ENCODE measurements at regions not wholly inside any gene's neighbourhood (a gene's known extent, or its start where the extent isn't known, plus 50 kb on each side); places are given as distances from the start of the nearest gene placed in this dataset.

- no peak overlapping the region for H3K9ac ChIP-seq
- H3K4me3 ChIP-seq (ENCODE audit: low read depth, low read length) = no peak overlapping the region
- H2AFZ ChIP-seq = no peak overlapping the region
- no peaks in the 10 kb centered on the region for H3K79me2 ChIP-seq
- H3K9me3 ChIP-seq (ENCODE audit: control insufficient read depth, low read length) = no peaks in the 10 kb centered on the region
- no peak overlapping the region for H3K27ac ChIP-seq
- no peaks in the 10 kb centered on the region for H3K4me1 ChIP-seq
- no peaks in the 10 kb centered on the region for H3K27me3 ChIP-seq (ENCODE audit: control insufficient read depth, insufficient read depth, low read length)
- no peak overlapping the region for H3K4me2 ChIP-seq (ENCODE audit: low read length)
- no peak for TF ChIP-seq CTCF (IDR thresholded peaks at IDR 0.05)
- H3K36me3 ChIP-seq (ENCODE audit: control insufficient read depth, insufficient read depth, low read length) = no peaks in the 10 kb centered on the region
These were observed 918.6 kb upstream of the AUTS2 start for GRCh38 chr7:68679459-68680234.

DNA sequence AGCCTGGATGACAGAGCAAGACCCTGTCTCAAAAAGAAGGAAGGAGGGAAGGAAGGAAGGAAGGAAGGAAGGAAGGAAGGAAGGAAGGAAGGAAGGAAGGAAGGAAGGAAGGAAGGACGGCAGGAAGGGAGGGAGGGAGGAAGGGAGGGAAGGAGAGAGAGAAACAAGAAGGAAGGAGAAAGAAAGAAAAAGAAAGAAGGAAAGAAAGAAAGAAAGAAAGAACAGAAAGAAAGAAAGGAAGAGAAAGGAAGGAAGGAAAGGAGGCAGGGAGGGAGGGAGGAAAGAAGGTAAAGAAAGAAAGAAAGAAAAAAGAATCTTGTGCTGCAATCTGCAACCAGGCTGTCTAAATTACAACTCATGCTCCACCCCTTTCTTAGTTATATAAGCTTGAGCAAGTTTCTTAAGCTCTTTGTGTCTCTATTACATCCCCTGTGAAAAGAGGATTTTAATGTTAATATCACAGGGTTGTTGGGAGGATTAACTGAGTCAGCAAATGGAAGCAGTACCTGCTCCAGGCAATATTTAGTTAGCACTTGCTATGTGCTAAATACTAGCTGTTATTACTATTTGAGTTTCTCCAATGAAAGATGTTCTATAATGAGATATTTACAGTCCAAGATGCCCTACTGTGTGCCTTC is 917.9 kb upstream of the AUTS2 start:
- Histone ChIP-seq H3K36me3 (ENCODE audit: control insufficient read depth, insufficient read depth, low read length) (no peaks in the 10 kb centered on the region), H3K27ac (no peak overlapping the region), H3K4me2 (ENCODE audit: low read length) (no peak overlapping the region), H3K27me3 (ENCODE audit: control insufficient read depth, insufficient read depth, low read length) (no peaks in the 10 kb centered on the region), H3K79me2 (no peaks in the 10 kb centered on the region), H3K9me3 (ENCODE audit: control insufficient read depth, low read length) (no peaks in the 10 kb centered on the region), H3K4me3 (ENCODE audit: low read depth, low read length) (no peak overlapping the region), H3K4me1 (no peaks in the 10 kb centered on the region), H3K9ac (no peak overlapping the region), H2AFZ (no peak overlapping the region)
- no peak for TF ChIP-seq CTCF (IDR thresholded peaks at IDR 0.05)

DNA sequence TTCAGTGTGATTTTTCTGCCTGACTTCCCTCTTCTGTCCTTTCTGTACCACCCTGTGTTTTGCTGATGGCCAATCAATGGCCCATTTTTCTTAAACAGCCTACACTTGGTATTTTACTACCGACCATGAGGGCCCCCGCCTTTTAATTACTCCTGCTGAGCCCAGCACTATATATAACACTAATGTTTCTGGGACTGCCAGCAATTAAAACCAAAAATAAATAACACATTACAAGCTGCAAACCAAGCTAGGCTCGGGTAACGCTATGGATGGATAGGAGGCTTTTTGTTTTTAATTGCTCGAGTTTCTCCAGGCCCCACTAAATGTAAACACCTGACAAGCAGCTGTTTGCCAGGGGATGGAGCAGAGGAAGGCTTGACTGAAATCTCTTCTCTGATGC is 915.4 kb upstream of the AUTS2 start:
- Histone ChIP-seq H3K4me2 (ENCODE audit: low read length) (no peak overlapping the region), H3K9me3 (ENCODE audit: control insufficient read depth, low read length) (no peaks in the 10 kb centered on the region), H3K9ac (no peak overlapping the region), H3K27me3 (ENCODE audit: control insufficient read depth, insufficient read depth, low read length) (no peaks in the 10 kb centered on the region), H3K4me1 (no peaks in the 10 kb centered on the region), H3K4me3 (ENCODE audit: low read depth, low read length) (no peak overlapping the region), H3K27ac (no peak overlapping the region), H3K79me2 (no peaks in the 10 kb centered on the region), H3K36me3 (ENCODE audit: control insufficient read depth, insufficient read depth, low read length) (no peaks in the 10 kb centered on the region), H2AFZ (no peak overlapping the region)
- no peak for TF ChIP-seq CTCF (IDR thresholded peaks at IDR 0.05)

GRCh38 chr7:68684246-68684839 is 913.9 kb upstream of the AUTS2 start:
- Histone ChIP-seq H2AFZ (no peak overlapping the region), H3K4me2 (ENCODE audit: low read length) (no peak overlapping the region), H3K79me2 (no peaks in the 10 kb centered on the region), H3K9ac (no peak overlapping the region), H3K36me3 (ENCODE audit: control insufficient read depth, insufficient read depth, low read length) (no peaks in the 10 kb centered on the region), H3K27ac (no peak overlapping the region), H3K4me1 (no peaks in the 10 kb centered on the region), H3K27me3 (ENCODE audit: control insufficient read depth, insufficient read depth, low read length) (no peaks in the 10 kb centered on the region), H3K9me3 (ENCODE audit: control insufficient read depth, low read length) (no peaks in the 10 kb centered on the region), H3K4me3 (ENCODE audit: low read depth, low read length) (no peak overlapping the region)
- no peak for TF ChIP-seq CTCF (IDR thresholded peaks at IDR 0.05)
